Fibroblast of the conjunctiva (primary cell): ENCODE measurements at regions not wholly inside any gene's neighbourhood (a gene's known extent, or its start where the extent isn't known, plus 50 kb on each side); places are given as distances from the start of the nearest gene placed in this dataset.
"Not testable (repeated sequence)": the region's sequence is repeated elsewhere in the genome, so short reads cannot be mapped to it uniquely, and the experiment has no call there.

ENCODE experiments used
- DNase-seq: peaks from one replicate; pipeline ENCODE4 v3.0.0-alpha.2; 2010; ENCODE audit warnings: low read depth

- not testable (repeated sequence) for DNase-seq
These were observed 85.2 kb downstream of the MRPL57 start for GRCh38 chr13:21261487-21262216.

GRCh38 chr13:21263909-21264308, 87.5 kb downstream of the MRPL57 start:
- DNase-seq: not testable (repeated sequence)

GRCh38 chr13:21268485-21268884, 92.0 kb downstream of the MRPL57 start:
- not testable (repeated sequence) for DNase-seq

GRCh38 chr13:21272439-21272838, 96.0 kb downstream of the MRPL57 start:
- DNase-seq: not testable (repeated sequence)

- not testable (repeated sequence) for DNase-seq
These were observed 98.0 kb downstream of the MRPL57 start for GRCh38 chr13:21274457-21274856.

GRCh38 chr13:21282065-21282464, 105.6 kb downstream of the MRPL57 start:
- no peak for DNase-seq

- no peak for DNase-seq
These were observed 111.0 kb downstream of the MRPL57 start for GRCh38 chr13:21287331-21287907.

GRCh38 chr13:21289475-21289874, 113.0 kb downstream of the MRPL57 start:
- DNase-seq: no peak

GRCh38 chr13:21290442-21291002, 114.1 kb downstream of the MRPL57 start:
- DNase-seq: not testable (repeated sequence)

- DNase-seq: no peak
These were observed 115.4 kb downstream of the MRPL57 start for GRCh38 chr13:21291840-21292239.

GRCh38 chr13:21296991-21297390, 120.5 kb downstream of the MRPL57 start:
- DNase-seq: peak; percentile 10

- DNase-seq: no peak
These were observed 121.0 kb downstream of the MRPL57 start for GRCh38 chr13:21297447-21297846.

GRCh38 chr13:21297914-21298831, 121.7 kb downstream of the MRPL57 start:
- DNase-seq: peak; percentile 80

- no peak for DNase-seq
These were observed 127.8 kb downstream of the MRPL57 start for GRCh38 chr13:21304256-21304655.

- DNase-seq: not testable (repeated sequence)
These were observed 130.0 kb downstream of the MRPL57 start for GRCh38 chr13:21306300-21307073.

- not testable (repeated sequence) for DNase-seq
These were observed 130.7 kb downstream of the MRPL57 start for GRCh38 chr13:21307158-21307557.

GRCh38 chr13:21308906-21309305, 132.4 kb downstream of the MRPL57 start:
- DNase-seq: no peak

GRCh38 chr13:21309542-21310172, 133.2 kb downstream of the MRPL57 start:
- no peak for DNase-seq

GRCh38 chr13:21310220-21310619, 133.8 kb downstream of the MRPL57 start:
- no peak for DNase-seq

GRCh38 chr13:21314976-21315375, 138.5 kb downstream of the MRPL57 start:
- DNase-seq: not testable (repeated sequence)

GRCh38 chr13:21316376-21316775, 139.9 kb downstream of the MRPL57 start:
- no peak for DNase-seq
